T-helper 2 cell treated with Interferon-gamma antibody and Interleukin-4, amounts not matched to agents 100 ng/mL and 5 ng/mL, for 36 hours (primary cell): ENCODE measurements at regions not wholly inside any gene's neighbourhood (a gene's known extent, or its start where the extent isn't known, plus 50 kb on each side); places are given as distances from the start of the nearest gene placed in this dataset.
"Not testable (repeated sequence)": the region's sequence is repeated elsewhere in the genome, so short reads cannot be mapped to it uniquely, and the experiment has no call there.

Experiments used
- intact Hi-C: fragments of 100-400 bp; cut with micrococcal nuclease; formaldehyde crosslinking; loops from one replicate; pipeline ENCODE4 v1.15.1; 2023

GRCh38 chr9:24879591-24879990 lies 333.9 kb upstream of the IZUMO3 start:
- intact Hi-C loops: loop anchor here (5.0 kb wide), 1 partner anchor 42 kb away; no protein-coding TSS in a partner anchor

GRCh38 chr9:24856601-24857000 lies 310.9 kb upstream of the IZUMO3 start:
- intact Hi-C loops: not testable (repeated sequence)

GRCh38 chr9:24846248-24846912 lies 300.7 kb upstream of the IZUMO3 start:
- intact Hi-C loops: no loop called here

GRCh38 chr9:24844217-24844616 lies 298.5 kb upstream of the IZUMO3 start:
- intact Hi-C loops: no loop called here

- intact Hi-C loops: no loop called here
Measured at GRCh38 chr9:24841993-24842392, 296.3 kb upstream of the IZUMO3 start.

DNA sequence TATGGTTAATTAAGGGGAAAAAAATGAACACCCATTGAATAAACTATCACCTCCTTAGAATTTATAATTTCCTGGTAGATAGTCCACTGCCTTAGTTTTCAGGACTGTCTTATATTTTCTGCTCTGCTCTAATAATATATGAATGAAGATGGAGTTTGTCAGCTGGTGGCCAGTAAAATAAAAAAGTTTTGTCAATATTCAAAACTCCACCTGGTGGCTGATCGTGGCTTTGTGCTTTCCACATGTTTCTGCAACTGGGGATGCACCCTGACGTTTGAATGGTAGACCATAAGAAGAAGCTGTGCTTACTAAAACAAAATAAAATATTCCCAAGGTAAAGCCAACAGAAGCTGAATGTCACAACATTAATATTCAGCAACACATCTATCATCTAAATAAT lies 286.6 kb upstream of the IZUMO3 start:
- intact Hi-C loops: no loop called here

DNA sequence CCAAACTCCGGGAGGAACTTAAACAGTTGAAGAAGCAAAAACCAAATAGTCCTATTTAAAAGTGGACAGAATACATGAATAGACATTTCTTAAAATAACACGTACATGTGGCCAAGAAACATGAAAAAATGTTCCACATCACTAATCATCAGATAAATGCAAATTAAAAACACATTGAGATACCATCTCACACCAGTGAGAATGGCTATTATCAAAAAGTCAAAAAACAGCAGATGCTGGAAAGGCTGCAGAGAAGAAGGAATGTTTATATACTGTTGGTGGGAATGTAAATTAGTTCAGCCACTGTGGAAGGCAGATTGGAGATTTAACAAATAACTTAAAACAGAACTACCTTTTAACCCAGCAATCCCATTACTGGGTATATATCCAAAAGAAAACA lies 283.0 kb upstream of the IZUMO3 start:
- intact Hi-C loops: no loop called here

DNA sequence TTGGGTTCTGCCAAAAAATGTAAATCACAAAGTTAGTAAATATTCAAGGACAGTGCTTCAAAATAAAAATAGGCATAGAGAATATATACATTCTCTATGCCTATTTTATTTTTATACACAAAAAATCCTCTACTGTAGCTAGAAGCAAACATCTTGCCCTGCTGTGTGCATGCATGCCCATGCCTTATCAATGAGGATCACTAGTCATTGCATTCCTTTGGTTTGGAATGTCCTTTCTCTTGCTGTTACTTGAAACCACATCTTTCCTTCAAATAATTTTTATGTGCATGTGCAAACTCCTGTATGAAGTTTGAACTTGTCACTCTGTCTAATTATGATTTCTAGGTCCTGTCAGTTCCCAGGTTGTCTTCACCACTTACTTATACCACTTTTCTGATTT lies 278.9 kb upstream of the IZUMO3 start:
- intact Hi-C loops: no loop called here

- intact Hi-C loops: no loop called here
Measured at GRCh38 chr9:24820196-24820595, 274.5 kb upstream of the IZUMO3 start.

GRCh38 chr9:24817756-24818155 lies 272.1 kb upstream of the IZUMO3 start:
- intact Hi-C loops: no loop called here

DNA sequence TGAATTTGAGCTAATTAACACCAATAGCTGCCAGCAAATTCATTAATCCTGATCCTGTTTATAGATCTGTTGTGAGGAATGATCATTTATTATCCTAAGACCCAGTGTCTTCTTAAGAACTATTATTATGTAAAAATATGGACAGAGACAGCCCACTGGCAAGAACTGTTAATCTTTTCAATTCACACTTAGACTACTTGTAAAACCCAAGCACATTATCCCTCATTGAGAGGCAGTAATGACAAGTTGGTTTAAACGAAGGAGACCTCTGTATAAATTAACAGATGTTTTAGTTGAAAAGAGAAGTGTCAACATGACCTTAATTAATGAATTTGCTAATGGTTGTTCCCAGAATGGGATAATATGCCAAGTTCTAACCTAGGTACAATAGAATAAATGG lies 270.3 kb upstream of the IZUMO3 start:
- intact Hi-C loops: no loop called here

- intact Hi-C loops: no loop called here
Measured at GRCh38 chr9:24801344-24801743, 255.6 kb upstream of the IZUMO3 start.

- intact Hi-C loops: no loop called here
Measured at GRCh38 chr9:24793787-24794186, 248.1 kb upstream of the IZUMO3 start.

DNA sequence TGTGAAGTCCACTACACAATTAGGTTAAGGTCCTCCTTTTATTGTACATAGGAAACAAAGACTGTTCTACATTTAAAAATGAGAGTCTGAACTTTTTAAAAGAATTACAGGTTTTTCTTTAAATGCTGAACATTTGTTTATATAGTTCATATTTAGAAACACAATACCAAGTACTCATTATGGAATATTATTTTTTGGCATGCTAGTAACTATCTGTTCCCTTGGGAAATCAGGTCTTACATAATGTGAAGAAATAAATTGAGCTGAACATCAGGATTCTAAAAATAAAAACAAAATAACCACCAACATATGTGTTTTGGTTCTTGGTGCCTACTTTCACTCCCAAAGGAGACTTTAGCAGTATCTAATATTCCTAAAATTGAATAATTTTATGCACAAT lies 230.5 kb upstream of the IZUMO3 start:
- intact Hi-C loops: no loop called here

- intact Hi-C loops: not testable (repeated sequence)
Measured at GRCh38 chr9:24774199-24774598, 228.5 kb upstream of the IZUMO3 start.

GRCh38 chr9:24766081-24766480 lies 220.4 kb upstream of the IZUMO3 start:
- intact Hi-C loops: no loop called here

- intact Hi-C loops: no loop called here
Measured at GRCh38 chr9:24765025-24765756, 219.5 kb upstream of the IZUMO3 start.

- intact Hi-C loops: no loop called here
Measured at GRCh38 chr9:24738421-24738961, 192.8 kb upstream of the IZUMO3 start.

DNA sequence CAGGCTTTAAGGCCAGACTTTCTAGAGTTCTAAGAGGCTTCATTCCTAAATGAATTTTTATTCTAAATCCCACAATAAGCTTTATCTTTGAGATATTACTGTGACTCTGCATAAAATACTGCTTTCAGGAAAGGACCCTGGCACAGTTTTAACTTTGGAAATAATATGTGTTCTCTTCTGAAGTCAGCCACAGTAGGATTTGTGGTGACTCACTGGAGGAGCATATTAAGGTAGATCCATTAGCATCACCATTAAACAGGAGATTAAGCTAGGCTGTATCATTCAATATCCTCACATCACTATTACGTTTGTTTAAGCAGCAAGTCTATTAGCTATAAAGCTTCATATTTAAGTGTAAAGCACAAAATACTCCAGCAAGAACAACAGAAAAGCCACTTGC lies 186.1 kb upstream of the IZUMO3 start:
- intact Hi-C loops: no loop called here

DNA sequence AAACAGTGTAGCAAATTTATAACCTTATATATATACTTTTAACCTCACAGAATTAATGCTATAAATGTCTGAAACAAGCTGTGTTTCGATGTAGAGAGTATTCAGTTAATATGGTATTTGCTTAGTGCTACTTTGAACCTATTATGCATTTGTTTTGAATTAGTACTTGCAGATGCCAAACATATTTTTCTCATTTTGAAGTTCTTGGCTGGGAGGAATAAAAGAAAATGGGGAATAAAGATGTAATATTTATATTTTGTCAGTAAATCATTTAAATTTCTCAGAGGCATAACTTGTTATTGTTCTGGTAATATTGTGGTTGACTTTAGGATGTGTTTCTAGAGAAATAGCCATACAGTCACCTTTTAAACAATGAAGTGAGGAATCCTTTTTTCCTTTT lies 175.9 kb upstream of the IZUMO3 start:
- intact Hi-C loops: no loop called here

GRCh38 chr9:24712206-24712605 lies 166.5 kb upstream of the IZUMO3 start:
- intact Hi-C loops: no loop called here

- intact Hi-C loops: no loop called here
Measured at GRCh38 chr9:24708814-24709213, 163.1 kb upstream of the IZUMO3 start.
